HL-60 (cell line): ENCODE measurements at regions not wholly inside any gene's neighbourhood (a gene's known extent, or its start where the extent isn't known, plus 50 kb on each side); places are given as distances from the start of the nearest gene placed in this dataset.

ENCODE experiments used
- POLR2AphosphoS5 ChIP-seq: IDR thresholded peaks from 2 replicates; pipeline ENCODE4 v1.6.1; 2012; ENCODE audit warnings: low read depth
- SPI1 ChIP-seq: IDR thresholded peaks from 2 replicates; pipeline ENCODE4 v1.6.1; 2012; ENCODE audit warnings: low read depth, mild to moderate bottlenecking, borderline replicate concordance
- TF ChIP-seq, protein P1 (sequence below): IDR thresholded peaks from one replicate; pipeline ENCODE4 v1.5.1; 2011; ENCODE audit warnings: low read length, control low read depth, inconsistent platforms; ENCODE audit not compliant: insufficient read depth
- TF ChIP-seq, protein P2 (sequence below): IDR thresholded peaks from 2 replicates; pipeline ENCODE4 v1.6.1; 2012; ENCODE audit warnings: low read depth; ENCODE audit not compliant: insufficient replicate concordance

DNA sequence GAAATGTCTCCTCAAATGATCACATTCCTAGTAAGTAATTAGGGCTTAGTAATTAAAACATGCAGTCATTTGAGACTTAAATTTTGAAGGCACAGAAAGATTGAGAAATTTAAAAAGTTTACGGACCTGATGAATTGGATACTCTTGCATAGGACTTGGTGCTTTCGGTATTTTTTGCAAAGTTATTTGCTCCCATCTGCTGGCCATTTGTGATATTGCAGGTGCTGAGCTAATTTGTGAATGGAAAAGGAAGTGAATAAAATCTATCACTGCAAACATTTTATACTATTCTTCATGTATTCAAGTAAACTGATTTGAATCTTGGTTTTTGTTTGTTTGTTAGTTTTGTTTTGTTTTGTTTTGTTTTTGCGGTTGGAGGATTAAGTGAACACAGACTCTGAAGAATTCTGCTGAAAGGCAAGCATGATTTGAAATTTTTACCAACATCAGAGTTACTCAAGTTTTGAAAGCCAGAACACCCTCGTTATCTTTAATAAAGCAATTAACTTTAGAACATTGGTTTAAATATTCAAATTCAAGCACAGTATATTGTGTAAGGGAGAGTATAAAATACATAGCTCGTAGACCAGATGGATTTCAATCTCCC, 689.5 kb upstream of the RBFOX1 start:
- TF ChIP-seq, protein P1, sequence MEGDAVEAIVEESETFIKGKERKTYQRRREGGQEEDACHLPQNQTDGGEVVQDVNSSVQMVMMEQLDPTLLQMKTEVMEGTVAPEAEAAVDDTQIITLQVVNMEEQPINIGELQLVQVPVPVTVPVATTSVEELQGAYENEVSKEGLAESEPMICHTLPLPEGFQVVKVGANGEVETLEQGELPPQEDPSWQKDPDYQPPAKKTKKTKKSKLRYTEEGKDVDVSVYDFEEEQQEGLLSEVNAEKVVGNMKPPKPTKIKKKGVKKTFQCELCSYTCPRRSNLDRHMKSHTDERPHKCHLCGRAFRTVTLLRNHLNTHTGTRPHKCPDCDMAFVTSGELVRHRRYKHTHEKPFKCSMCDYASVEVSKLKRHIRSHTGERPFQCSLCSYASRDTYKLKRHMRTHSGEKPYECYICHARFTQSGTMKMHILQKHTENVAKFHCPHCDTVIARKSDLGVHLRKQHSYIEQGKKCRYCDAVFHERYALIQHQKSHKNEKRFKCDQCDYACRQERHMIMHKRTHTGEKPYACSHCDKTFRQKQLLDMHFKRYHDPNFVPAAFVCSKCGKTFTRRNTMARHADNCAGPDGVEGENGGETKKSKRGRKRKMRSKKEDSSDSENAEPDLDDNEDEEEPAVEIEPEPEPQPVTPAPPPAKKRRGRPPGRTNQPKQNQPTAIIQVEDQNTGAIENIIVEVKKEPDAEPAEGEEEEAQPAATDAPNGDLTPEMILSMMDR: peak; percentile 36
- TF ChIP-seq, protein P2, sequence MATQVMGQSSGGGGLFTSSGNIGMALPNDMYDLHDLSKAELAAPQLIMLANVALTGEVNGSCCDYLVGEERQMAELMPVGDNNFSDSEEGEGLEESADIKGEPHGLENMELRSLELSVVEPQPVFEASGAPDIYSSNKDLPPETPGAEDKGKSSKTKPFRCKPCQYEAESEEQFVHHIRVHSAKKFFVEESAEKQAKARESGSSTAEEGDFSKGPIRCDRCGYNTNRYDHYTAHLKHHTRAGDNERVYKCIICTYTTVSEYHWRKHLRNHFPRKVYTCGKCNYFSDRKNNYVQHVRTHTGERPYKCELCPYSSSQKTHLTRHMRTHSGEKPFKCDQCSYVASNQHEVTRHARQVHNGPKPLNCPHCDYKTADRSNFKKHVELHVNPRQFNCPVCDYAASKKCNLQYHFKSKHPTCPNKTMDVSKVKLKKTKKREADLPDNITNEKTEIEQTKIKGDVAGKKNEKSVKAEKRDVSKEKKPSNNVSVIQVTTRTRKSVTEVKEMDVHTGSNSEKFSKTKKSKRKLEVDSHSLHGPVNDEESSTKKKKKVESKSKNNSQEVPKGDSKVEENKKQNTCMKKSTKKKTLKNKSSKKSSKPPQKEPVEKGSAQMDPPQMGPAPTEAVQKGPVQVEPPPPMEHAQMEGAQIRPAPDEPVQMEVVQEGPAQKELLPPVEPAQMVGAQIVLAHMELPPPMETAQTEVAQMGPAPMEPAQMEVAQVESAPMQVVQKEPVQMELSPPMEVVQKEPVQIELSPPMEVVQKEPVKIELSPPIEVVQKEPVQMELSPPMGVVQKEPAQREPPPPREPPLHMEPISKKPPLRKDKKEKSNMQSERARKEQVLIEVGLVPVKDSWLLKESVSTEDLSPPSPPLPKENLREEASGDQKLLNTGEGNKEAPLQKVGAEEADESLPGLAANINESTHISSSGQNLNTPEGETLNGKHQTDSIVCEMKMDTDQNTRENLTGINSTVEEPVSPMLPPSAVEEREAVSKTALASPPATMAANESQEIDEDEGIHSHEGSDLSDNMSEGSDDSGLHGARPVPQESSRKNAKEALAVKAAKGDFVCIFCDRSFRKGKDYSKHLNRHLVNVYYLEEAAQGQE: no peak
- TF ChIP-seq POLR2AphosphoS5 (no peak), SPI1 (no peak)
